ENCODE measurements at regions not wholly inside any gene's neighbourhood (a gene's known extent, or its start where the extent isn't known, plus 50 kb on each side); places are given as distances from the start of the nearest gene placed in this dataset.
A peak's percentile ranks its signal among the peaks of the same experiment; 100 is the strongest.
"Not testable (repeated sequence)": the region's sequence is repeated elsewhere in the genome, so short reads cannot be mapped to it uniquely, and the experiment has no call there.

GRCh38 chr3:177340243-177340830 is 143.1 kb upstream of the TBL1XR1 start:
- DNase-seq, result no peak

DNA sequence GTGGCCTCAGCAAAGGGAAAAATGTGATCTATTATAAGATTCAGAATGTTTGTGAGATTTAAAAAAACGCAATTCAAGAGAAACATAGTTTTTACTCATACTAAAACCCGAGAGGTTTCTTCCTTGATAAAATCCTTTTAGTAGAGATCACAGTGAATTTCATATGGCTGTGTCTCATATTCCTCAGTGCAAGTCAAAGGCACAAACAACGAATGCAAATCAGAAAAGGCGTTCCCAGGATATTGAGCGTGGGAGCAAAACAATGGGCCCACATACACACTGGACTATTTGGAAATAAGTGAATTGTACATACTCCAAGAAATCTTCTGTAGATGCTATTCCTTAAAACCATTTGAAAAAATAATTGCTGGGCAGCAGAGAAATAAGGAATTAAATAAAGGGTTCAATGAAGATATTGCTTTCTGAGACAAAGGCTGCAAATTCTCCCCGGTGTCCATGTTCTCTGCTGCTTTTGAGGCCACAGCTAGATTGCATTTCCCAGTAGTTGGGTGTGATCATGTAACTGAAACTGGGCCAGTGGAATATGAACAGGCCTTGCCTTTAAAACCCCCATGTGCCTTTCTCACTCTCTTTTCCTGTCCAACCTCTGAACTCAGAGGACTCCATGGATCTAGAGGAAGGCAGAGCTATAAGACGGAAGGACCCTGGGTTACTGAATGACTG is 144.6 kb upstream of the TBL1XR1 start:
- no peak for DNase-seq

DNA sequence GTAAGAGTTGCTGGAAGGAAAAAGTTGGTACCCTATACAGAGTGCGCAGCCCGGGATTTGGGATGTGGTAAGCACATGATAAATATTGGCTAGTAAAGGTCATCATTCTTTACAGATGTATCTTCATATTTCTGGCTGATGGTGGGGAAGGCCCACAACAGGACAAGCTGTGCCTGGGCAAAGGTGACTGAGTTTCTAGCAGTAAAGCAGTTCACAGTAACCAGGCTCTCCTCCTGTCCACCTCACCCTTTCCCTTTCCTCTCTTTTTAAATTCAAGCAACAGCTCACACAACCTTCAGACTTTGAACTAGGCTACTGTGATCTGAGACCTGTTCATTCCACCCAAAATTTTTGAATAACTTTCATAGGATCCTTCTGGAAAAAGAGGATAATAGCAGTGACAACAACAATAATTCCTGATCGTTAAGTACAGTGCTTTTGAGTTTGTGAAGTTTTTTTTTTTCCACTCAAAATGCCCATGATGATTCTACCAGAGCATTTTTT is 145.9 kb upstream of the TBL1XR1 start:
- DNase-seq, result no peak

DNA sequence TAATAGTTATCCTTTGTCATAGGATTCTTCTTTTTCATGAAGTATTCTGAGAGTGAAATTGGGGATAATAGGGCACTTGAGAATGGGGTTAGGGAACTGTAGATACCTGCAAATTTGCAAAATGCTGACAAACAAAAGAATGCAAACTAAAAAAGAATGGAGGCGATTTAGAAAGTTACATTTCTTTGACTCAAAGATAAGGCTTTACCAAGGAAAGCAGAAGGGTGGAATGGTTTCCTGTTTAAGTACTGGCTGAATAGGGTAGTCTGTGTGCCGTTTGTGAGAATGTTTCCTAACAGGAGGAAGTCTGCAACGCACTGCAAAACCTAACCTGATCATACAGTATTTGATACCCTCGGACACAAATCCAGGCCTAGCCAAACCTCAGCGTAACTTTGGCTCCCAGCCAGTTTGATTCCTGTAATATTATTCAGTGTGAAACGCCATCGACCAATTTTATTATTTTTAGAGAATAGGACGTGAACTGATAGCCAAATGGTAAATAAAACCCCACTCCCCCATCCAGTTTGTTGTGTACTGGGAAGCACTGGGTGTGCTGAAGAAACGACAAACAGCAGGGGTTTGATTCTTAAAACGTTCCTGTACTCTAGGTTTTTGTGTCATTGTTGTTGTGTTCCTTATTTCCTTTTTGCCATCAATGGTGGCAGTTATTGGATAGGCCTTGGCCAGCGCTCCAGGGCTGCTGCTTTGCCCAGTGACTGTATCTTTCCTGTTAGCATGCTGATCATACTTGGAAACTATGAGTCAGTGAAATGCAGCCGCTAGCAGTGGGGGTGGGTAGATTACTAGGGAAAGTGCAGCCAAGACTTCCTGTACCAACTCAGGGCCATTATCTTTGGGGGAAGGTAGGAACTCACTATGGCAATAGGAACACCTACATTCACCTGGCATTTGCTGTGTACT is 148.0 kb upstream of the TBL1XR1 start:
- peak; percentile 84 to 96 for DNase-seq

DNA sequence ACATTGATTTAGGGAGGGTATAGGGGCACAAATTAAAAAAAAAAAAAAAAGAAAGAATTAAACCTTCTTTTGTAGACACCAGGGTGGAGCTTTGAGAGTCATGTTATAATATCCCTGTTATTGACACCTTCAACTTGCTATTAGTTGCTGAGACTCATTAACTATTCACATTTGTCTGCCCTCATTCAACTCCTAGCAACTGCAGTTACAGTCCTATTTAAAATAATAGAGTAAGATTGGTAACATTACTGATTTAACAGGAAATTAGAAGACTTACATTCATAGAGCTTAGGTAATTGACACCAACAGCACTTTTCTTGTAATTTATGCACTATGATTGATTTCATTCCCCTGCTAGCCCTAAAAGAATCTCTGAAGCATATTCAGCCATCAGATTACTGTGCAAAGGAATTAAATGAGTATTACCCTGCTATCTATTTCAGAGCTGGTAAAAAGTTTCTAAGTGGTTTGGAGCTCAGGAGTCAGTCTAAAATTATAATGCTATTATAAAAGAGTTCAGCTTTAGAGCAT is 148.8 kb upstream of the TBL1XR1 start:
- no peak for DNase-seq

- no peak for DNase-seq
Observed at GRCh38 chr3:177346878-177347277, 149.6 kb upstream of the TBL1XR1 start.

DNA sequence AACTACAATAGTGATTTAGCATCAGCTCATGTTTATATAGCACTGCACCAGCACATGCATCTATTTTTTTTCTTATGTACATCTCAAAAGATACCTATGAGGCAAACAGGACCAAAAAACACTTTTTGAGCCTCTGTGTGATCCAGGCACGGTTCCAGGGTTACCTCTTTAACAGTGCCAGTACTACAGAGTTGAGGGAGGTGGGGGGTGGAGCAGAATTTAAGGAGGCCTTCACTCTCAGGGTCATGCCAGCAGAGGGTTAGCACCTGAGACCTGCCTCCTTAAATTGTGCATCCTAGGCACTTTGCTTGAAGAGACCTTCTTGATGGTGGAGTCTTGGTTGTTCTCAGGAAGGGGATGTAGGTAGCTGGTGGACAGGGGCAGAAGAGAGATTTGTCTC is 150.3 kb upstream of the TBL1XR1 start:
- DNase-seq, result no peak

DNA sequence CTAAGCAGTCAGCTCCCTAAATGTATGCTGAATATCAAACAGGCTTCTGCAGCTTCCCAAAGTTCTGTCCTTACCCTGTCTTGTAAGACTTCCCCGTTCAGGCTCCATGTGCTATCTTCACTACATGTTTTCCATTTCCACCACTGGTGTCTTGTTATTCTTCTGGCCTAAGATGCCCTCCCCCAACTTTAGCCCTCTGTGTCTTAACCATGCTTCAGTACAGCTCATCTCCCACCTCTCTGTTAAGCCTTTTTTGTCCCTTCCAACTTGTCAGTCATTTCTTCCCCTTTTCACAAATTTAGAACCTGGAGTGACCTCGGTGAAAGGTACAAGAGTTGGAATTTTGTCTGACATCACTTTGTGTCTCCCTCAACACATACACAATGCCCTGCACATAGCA is 151.7 kb upstream of the TBL1XR1 start:
- DNase-seq, result no peak

DNA sequence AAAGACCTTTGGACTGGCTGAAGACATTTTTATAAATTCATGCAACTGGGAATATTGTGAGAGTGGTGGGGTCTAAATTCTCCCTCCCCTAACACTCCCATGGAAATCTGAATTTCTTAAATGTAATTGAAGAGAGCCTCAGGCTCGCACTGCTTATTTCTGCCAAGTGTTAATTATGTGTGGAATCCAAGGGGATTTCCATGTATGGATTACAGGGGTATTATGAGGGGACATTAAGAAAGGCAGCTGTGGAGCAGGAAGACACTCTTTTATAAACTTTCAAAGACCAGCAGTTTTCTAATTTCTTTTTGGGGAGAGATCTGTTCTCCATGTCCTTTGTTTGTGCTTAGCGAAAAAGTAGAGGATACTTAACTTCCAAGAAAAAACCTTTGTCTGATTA is 152.1 kb upstream of the TBL1XR1 start:
- no peak for DNase-seq

- no peak for DNase-seq
Observed at GRCh38 chr3:177350121-177350520, 152.8 kb upstream of the TBL1XR1 start.

DNA sequence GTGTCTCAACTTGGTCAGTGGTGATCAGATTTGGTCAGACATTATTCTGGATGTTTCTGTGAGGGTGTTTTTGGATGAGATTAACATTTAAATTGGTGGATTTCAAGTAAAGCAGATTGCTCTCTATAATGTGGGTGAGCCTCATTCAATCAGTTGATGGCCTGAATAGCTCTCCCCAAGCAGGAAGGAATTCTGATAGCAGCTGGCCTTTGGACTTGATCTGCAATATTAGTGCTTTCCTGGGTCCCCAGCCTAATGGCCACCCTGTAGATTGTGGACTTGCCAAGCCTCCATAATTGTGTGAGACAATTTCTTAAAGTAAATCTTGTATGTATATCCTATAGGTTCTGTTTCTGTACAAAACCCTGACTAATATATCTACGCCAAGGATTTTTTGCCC is 153.9 kb upstream of the TBL1XR1 start:
- DNase-seq, result no peak

DNA sequence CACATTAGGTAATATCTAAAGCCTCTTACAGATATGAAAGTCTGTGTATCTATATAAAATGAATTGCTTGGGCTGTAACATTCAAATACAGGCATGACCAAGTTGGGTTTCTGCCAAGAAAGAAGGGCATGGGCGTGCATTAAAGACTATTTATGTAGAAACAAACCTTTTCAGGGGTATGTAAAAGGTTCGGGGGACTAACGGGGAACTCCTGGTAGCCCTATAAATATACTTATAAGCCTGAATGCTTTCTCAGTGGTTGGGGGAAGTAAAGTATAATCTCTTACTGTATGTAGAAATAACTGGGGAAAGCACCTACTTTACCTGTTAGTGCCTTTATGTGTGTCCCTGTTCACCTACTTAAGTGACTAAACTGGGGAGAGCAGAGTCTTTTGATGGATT is 154.5 kb upstream of the TBL1XR1 start:
- no peak for DNase-seq

GRCh38 chr3:177352424-177352823 is 155.1 kb upstream of the TBL1XR1 start:
- no peak for DNase-seq

- DNase-seq, result no peak
Observed at GRCh38 chr3:177353140-177353539, 155.9 kb upstream of the TBL1XR1 start.

DNA sequence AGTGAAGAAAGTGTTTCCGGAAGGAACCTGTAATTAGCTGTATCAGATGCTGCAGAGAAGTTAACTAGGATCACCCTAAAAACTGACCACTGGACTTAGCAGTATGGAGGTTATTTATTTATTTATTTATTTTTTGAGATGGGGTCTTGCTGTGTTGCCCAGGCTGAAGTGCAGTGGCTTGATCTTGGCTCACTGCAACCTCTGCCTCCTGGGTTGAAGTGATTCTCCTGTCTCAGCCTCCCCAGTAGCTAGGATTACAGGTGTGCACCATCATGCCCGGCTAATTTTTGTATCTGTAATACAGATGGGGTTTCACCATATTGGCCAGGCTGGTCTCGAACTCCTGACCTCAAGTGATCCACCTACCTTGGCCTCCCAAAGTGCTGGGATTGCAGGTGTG is 156.6 kb upstream of the TBL1XR1 start:
- DNase-seq, result not testable (repeated sequence)

DNA sequence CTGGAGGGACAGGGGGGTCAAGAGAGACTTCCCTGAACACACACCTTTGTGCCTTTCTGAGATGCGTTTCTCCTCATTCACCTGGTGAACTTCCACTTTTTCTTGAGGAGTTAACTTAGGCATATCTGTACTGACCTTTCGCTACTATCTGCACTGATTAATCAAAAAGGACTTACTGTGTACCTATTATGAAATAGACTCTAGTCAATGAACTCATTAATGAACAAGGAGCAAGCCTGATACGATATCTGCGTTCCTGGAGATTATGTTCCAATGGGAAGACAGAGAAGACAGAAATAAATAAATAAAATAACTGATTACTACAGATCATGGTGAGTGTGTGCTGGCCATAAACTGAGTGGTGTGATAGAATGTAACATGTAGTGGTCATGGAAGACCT is 157.2 kb upstream of the TBL1XR1 start:
- DNase-seq, result no peak

- no peak for DNase-seq
Observed at GRCh38 chr3:177356113-177356512, 158.8 kb upstream of the TBL1XR1 start.

GRCh38 chr3:177356952-177357351 is 159.7 kb upstream of the TBL1XR1 start:
- no peak for DNase-seq

GRCh38 chr3:177357352-177358090 is 160.2 kb upstream of the TBL1XR1 start:
- DNase-seq, result peak; percentile 83 to 92

GRCh38 chr3:177358091-177358976 is 161.1 kb upstream of the TBL1XR1 start:
- peak; percentile 80 to 92 for DNase-seq

DNA sequence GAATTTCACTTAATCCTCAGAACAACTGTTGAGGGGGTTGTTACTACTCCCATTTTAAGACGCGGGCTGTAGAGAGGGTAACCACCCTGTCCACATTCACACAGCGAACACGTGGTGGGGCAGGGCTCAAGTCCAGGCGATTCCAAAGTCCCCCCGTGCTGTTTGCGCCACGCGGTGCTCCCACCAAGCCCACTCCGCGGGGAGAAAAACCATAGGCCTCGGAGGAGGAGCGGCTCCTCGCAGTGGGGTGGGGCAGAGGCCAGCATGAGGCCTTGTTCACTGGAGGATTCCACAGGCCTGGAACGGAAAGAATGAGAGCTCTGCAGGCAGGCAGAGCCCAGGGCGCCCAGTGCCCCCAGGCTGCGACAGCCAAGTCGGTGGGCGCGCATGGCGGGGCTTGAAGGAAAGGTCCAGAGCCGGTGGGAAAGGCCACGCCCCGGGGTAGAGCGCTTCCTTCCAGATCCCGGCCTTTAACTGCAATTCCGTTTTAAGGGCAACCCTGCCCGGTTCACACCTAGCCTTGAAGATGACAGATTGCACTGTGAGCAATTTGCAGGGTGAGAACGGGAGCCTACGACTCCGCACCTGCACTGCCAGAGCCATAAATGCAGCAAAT is 161.8 kb upstream of the TBL1XR1 start:
- peak in 1 of 2 experiments; percentile 44 for DNase-seq

Measured in SW 1271 (cell line).